Osteoblast (primary cell): ENCODE measurements at regions not wholly inside any gene's neighbourhood (a gene's known extent, or its start where the extent isn't known, plus 50 kb on each side); places are given as distances from the start of the nearest gene placed in this dataset.

Source experiments
- DNase-seq: peaks from one replicate; pipeline ENCODE4 v3.0.0; 2011; ENCODE audit warnings: low spot score, mixed read lengths; ENCODE audit not compliant: insufficient read length; ENCODE audit errors: missing footprints
- H2AFZ ChIP-seq: 2 replicates; pipeline ENCODE4 v1.6.0; 2011; ENCODE audit warnings: mild to moderate bottlenecking, low read length
- H3K27ac ChIP-seq: 2 replicates; pipeline ENCODE4 v1.5.1; 2011; ENCODE audit warnings: mild to moderate bottlenecking, low read depth, low read length, moderate library complexity
- H3K27me3 ChIP-seq: 2 replicates; pipeline ENCODE4 v1.6.0; 2012; ENCODE audit warnings: mild to moderate bottlenecking, control low read depth, inconsistent platforms, low read length, moderate library complexity; ENCODE audit not compliant: insufficient read depth
- H3K36me3 ChIP-seq: 2 replicates; pipeline ENCODE4 v1.5.1; 2011; ENCODE audit warnings: mild to moderate bottlenecking, low read length, control low read depth, moderate library complexity; ENCODE audit not compliant: insufficient read depth
- H3K4me1 ChIP-seq: 2 replicates; pipeline ENCODE4 v1.5.1; 2011; ENCODE audit warnings: mild to moderate bottlenecking, low read length, control low read depth, moderate library complexity; ENCODE audit not compliant: insufficient read depth
- H3K4me2 ChIP-seq: 2 replicates; pipeline ENCODE4 v1.6.0; 2011; ENCODE audit warnings: mild to moderate bottlenecking, low read length; ENCODE audit not compliant: insufficient read depth
- H3K4me3 ChIP-seq: fragments of 200-600 bp; sonication (generic); 3 replicates; pipeline ENCODE4 v1.5.1; 2012; ENCODE audit warnings: mild to moderate bottlenecking, low read length, inconsistent platforms; ENCODE audit not compliant: insufficient read depth
- H3K79me2 ChIP-seq: 2 replicates; pipeline ENCODE4 v1.6.0; 2012; ENCODE audit warnings: mild to moderate bottlenecking, low read length, control low read depth, inconsistent platforms; ENCODE audit not compliant: insufficient read depth
- H3K9me3 ChIP-seq: 2 replicates; pipeline ENCODE4 v1.5.1; 2011; ENCODE audit warnings: low read depth, low read length, control low read depth
- H4K20me1 ChIP-seq: 2 replicates; pipeline ENCODE4 v1.6.0; 2012; ENCODE audit warnings: mild to moderate bottlenecking, low read length, control low read depth; ENCODE audit not compliant: insufficient read depth
- TF ChIP-seq, protein P1 (sequence below): IDR thresholded peaks from 2 replicates; pipeline ENCODE4 v1.5.1; 2011; ENCODE audit warnings: mild to moderate bottlenecking, low read depth, low read length, moderate library complexity; ENCODE audit errors: extremely low read depth

GRCh38 chr12:105585107-105585506 is 254.6 kb downstream of the C12orf75 start:
- Histone ChIP-seq H3K27me3 (no peaks in the 10 kb centered on the region), H4K20me1 (no peaks in the 10 kb centered on the region), H3K4me2 (no peak overlapping the region), H2AFZ (no peak overlapping the region), H3K9me3 (no peaks in the 10 kb centered on the region), H3K79me2 (no peaks in the 10 kb centered on the region), H3K27ac (no peak overlapping the region), H3K4me1 (no peaks in the 10 kb centered on the region), H3K36me3 (no peaks in the 10 kb centered on the region), H3K4me3 (no peak overlapping the region)
- DNase-seq: no peak
- TF ChIP-seq, protein P1, sequence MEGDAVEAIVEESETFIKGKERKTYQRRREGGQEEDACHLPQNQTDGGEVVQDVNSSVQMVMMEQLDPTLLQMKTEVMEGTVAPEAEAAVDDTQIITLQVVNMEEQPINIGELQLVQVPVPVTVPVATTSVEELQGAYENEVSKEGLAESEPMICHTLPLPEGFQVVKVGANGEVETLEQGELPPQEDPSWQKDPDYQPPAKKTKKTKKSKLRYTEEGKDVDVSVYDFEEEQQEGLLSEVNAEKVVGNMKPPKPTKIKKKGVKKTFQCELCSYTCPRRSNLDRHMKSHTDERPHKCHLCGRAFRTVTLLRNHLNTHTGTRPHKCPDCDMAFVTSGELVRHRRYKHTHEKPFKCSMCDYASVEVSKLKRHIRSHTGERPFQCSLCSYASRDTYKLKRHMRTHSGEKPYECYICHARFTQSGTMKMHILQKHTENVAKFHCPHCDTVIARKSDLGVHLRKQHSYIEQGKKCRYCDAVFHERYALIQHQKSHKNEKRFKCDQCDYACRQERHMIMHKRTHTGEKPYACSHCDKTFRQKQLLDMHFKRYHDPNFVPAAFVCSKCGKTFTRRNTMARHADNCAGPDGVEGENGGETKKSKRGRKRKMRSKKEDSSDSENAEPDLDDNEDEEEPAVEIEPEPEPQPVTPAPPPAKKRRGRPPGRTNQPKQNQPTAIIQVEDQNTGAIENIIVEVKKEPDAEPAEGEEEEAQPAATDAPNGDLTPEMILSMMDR: no peak

DNA sequence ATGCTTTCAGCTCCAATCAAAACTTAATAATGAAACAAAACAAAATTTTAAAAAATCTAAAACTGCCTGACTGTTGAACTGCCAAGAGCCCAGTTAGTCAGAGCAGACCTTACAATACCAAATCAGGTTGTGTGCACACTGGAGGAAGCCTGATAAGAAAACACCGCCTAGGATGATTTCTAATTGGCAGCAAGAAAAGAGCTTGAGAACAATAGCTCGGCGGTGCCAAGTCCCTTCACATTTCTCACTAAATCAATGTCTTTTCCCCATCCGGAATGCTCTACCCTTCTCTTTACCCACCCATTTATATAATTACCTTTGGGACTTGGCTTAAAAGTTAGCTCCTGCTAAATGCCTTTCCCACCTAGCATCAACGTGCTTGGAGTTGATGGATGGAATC is 256.7 kb downstream of the C12orf75 start:
- Histone ChIP-seq H3K36me3 (no peaks in the 10 kb centered on the region), H3K9me3 (no peaks in the 10 kb centered on the region), H3K27me3 (no peaks in the 10 kb centered on the region), H4K20me1 (no peaks in the 10 kb centered on the region), H3K4me1 (no peaks in the 10 kb centered on the region), H3K79me2 (no peaks in the 10 kb centered on the region), H3K27ac (no peak overlapping the region), H3K4me2 (no peak overlapping the region), H3K4me3 (no peak overlapping the region), H2AFZ (no peak overlapping the region)
- TF ChIP-seq, protein P1: no peak
- no peak for DNase-seq

DNA sequence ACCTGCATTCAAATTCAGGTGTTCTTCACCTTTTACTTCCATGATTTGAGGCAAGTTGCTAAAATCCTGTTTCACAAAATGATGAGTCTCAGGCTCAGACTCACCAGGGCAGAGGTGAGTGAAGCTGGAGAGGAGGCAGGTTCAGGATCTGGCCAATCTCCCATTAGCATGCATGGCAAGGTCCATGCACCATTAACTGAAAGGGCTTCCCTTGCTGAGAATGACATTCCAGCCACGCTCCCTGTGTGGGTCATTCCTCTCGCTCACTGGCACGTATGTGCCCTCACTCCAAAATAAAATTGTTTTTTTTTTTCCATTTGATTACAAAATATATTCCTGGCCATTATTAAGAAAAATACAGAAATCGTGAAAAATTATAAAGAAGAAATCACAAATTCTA is 257.6 kb downstream of the C12orf75 start:
- H3K79me2 ChIP-seq: no peaks in the 10 kb centered on the region
- H3K4me3 ChIP-seq: no peak overlapping the region
- no peak overlapping the region for H3K27ac ChIP-seq
- H3K9me3 ChIP-seq: no peaks in the 10 kb centered on the region
- no peak overlapping the region for H2AFZ ChIP-seq
- H3K27me3 ChIP-seq: no peaks in the 10 kb centered on the region
- H3K36me3 ChIP-seq: no peaks in the 10 kb centered on the region
- TF ChIP-seq, protein P1: no peak
- H3K4me1 ChIP-seq: no peaks in the 10 kb centered on the region
- DNase-seq: no peak
- no peak overlapping the region for H3K4me2 ChIP-seq
- no peaks in the 10 kb centered on the region for H4K20me1 ChIP-seq

DNA sequence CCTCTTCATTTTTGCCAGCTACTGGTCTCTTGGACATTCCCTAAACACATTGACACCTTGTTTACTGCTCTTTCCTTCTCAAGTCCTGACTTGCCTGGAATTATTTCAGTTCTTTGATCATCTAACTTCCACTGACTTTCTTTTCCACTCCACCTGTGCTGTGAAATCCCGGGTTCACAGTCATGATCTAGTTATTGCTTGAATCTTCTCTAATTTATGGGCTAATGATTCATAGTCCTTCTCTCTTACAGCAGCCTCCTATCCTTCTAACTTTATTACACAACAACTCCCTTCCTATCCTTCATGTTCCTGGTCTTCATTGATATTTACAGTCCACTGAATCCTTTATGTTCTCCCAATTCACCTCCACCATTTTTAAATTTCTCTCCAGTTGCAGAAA is 260.1 kb downstream of the C12orf75 start:
- no peak overlapping the region for H3K4me3 ChIP-seq
- TF ChIP-seq, protein P1: no peak
- H3K27me3 ChIP-seq: no peaks in the 10 kb centered on the region
- H3K36me3 ChIP-seq: no peaks in the 10 kb centered on the region
- H3K4me2 ChIP-seq: no peak overlapping the region
- H2AFZ ChIP-seq: no peak overlapping the region
- H4K20me1 ChIP-seq: no peaks in the 10 kb centered on the region
- H3K79me2 ChIP-seq: no peaks in the 10 kb centered on the region
- H3K9me3 ChIP-seq: no peaks in the 10 kb centered on the region
- H3K4me1 ChIP-seq: no peaks in the 10 kb centered on the region
- no peak for DNase-seq
- no peak overlapping the region for H3K27ac ChIP-seq
